ENCODE measurements at regions not wholly inside any gene's neighbourhood (a gene's known extent, or its start where the extent isn't known, plus 50 kb on each side); places are given as distances from the start of the nearest gene placed in this dataset.

- Histone ChIP-seq H3K9me3 (ENCODE audit: control insufficient read depth, low read length) (no peaks in the 10 kb centered on the region), H3K4me1 (peaks cover 3% of the 10 kb centered on the region), H2AFZ (no peak overlapping the region), H3K9ac (no peak overlapping the region), H3K27me3 (ENCODE audit: control insufficient read depth, insufficient read depth, low read length) (no peaks in the 10 kb centered on the region), H3K79me2 (no peaks in the 10 kb centered on the region), H3K4me3 (ENCODE audit: low read depth, low read length) (no peak overlapping the region), H3K36me3 (ENCODE audit: control insufficient read depth, insufficient read depth, low read length) (no peaks in the 10 kb centered on the region), H3K4me2 (ENCODE audit: low read length) (no peak overlapping the region), H3K27ac (no peak overlapping the region)
- no peak for TF ChIP-seq CTCF (IDR thresholded peaks at IDR 0.05)
Measured at GRCh38 chr1:65531972-65532570, 111.6 kb downstream of the LEPR start.

- Histone ChIP-seq H3K9ac (no peak overlapping the region), H3K4me1 (no peaks in the 10 kb centered on the region), H3K4me2 (ENCODE audit: low read length) (no peak overlapping the region), H3K27ac (no peak overlapping the region), H3K4me3 (ENCODE audit: low read depth, low read length) (no peak overlapping the region), H3K9me3 (ENCODE audit: control insufficient read depth, low read length) (no peaks in the 10 kb centered on the region), H3K27me3 (ENCODE audit: control insufficient read depth, insufficient read depth, low read length) (no peaks in the 10 kb centered on the region), H3K36me3 (ENCODE audit: control insufficient read depth, insufficient read depth, low read length) (no peaks in the 10 kb centered on the region), H3K79me2 (no peaks in the 10 kb centered on the region), H2AFZ (no peak overlapping the region)
- no peak for TF ChIP-seq CTCF (IDR thresholded peaks at IDR 0.05)
Measured at GRCh38 chr1:65535981-65536380, 115.5 kb downstream of the LEPR start.

GRCh38 chr1:65538086-65538485, 117.6 kb downstream of the LEPR start:
- H3K27me3 ChIP-seq (ENCODE audit: control insufficient read depth, insufficient read depth, low read length): no peaks in the 10 kb centered on the region
- no peak overlapping the region for H3K27ac ChIP-seq
- no peaks in the 10 kb centered on the region for H3K9me3 ChIP-seq (ENCODE audit: control insufficient read depth, low read length)
- no peaks in the 10 kb centered on the region for H3K36me3 ChIP-seq (ENCODE audit: control insufficient read depth, insufficient read depth, low read length)
- TF ChIP-seq CTCF (IDR thresholded peaks at IDR 0.05): no peak
- no peaks in the 10 kb centered on the region for H3K4me1 ChIP-seq
- no peak overlapping the region for H3K4me2 ChIP-seq (ENCODE audit: low read length)
- H2AFZ ChIP-seq: no peak overlapping the region
- H3K9ac ChIP-seq: no peak overlapping the region
- H3K79me2 ChIP-seq: no peaks in the 10 kb centered on the region
- no peak overlapping the region for H3K4me3 ChIP-seq (ENCODE audit: low read depth, low read length)

- Histone ChIP-seq H3K9me3 (ENCODE audit: control insufficient read depth, low read length) (no peaks in the 10 kb centered on the region), H3K27me3 (ENCODE audit: control insufficient read depth, insufficient read depth, low read length) (no peaks in the 10 kb centered on the region), H2AFZ (no peak overlapping the region), H3K9ac (no peak overlapping the region), H3K4me2 (ENCODE audit: low read length) (no peak overlapping the region), H3K4me1 (no peaks in the 10 kb centered on the region), H3K4me3 (ENCODE audit: low read depth, low read length) (no peak overlapping the region), H3K27ac (no peak overlapping the region), H3K36me3 (ENCODE audit: control insufficient read depth, insufficient read depth, low read length) (no peaks in the 10 kb centered on the region), H3K79me2 (no peaks in the 10 kb centered on the region)
- TF ChIP-seq CTCF (IDR thresholded peaks at IDR 0.05): no peak
Measured at GRCh38 chr1:65538664-65539063, 118.2 kb downstream of the LEPR start.

Data from parathyroid adenoma (tissue), 2 donors.